Loucy (cell line): ENCODE measurements at regions not wholly inside any gene's neighbourhood (a gene's known extent, or its start where the extent isn't known, plus 50 kb on each side); places are given as distances from the start of the nearest gene placed in this dataset.

Experiments
- CTCF ChIP-seq: fragments of 200-600 bp; sonication (generic); conservative IDR thresholded peaks from 2 replicates; pipeline ENCODE4 v1.5.1; 2014; ENCODE audit warnings: mild to moderate bottlenecking, antibody characterized with exemption, low read length
- EZH2phosphoT487 ChIP-seq: fragments of 200-600 bp; IDR thresholded peaks from 2 replicates; pipeline ENCODE4 v1.6.1; 2018; ENCODE audit warnings: antibody characterized with exemption, mild to moderate bottlenecking, moderate library complexity, borderline replicate concordance

GRCh38 chr3:59600631-59601030 lies 550.8 kb upstream of the CFAP20DC start:
- no peak for TF ChIP-seq CTCF
- TF ChIP-seq EZH2phosphoT487, result no peak
